HG02852 (cell line): ENCODE measurements at regions not wholly inside any gene's neighbourhood (a gene's known extent, or its start where the extent isn't known, plus 50 kb on each side); places are given as distances from the start of the nearest gene placed in this dataset.
"Not testable (repeated sequence)": the region's sequence is repeated elsewhere in the genome, so short reads cannot be mapped to it uniquely, and the experiment has no call there.

Experiments
- ATAC-seq: cut with Tn5 transposase; IDR thresholded peaks from one replicate; pipeline ENCODE4 v1.9.1; 2021; ENCODE audit warnings: mild to moderate bottlenecking, moderate library complexity; ENCODE audit not compliant: unreplicated experiment

- ATAC-seq, result no peak
These were observed 125.1 kb upstream of the SGK1 start for GRCh38 chr6:134443009-134443408.

- no peak for ATAC-seq
These were observed 124.2 kb upstream of the SGK1 start for GRCh38 chr6:134442073-134442472.

GRCh38 chr6:134438837-134439236 is 120.9 kb upstream of the SGK1 start:
- ATAC-seq, result no peak

DNA sequence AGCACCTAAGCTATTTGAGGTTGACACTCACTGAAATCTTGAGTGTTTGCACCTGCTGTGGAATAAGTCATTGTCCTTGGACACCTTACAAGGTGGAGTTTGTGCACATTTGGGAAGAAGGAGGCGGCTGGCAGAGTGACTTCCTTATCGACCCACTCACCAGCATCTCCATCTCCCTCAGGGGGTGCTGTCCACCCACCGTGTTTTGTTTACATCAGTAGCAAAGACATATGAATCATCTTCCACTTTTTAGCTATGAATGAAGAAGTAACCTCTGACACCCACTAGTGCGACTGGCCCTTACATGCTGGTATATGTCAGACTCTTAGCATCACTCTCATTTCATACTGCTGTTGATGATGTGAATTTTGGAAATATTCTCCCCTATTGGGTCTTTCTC is 119.5 kb upstream of the SGK1 start:
- ATAC-seq, result peak; percentile 54

DNA sequence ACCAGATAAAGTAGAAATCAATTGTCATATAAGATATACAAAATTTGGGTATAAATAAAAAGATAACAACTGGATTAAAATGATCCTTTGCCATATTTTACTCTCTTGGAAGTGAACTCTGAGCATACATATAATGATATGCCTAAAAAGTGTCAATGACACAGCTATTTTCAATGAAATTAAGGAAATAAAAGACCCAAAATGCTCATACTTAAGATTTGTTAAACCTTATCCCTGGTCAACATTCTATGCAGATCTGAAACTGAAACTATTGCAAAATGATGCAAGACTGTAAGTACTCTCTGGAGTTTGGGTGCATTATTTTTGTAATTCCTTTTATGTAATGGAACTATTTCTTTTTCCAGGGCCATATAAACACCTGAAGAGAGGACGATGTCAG is 119.0 kb upstream of the SGK1 start:
- ATAC-seq, result peak; percentile 30

GRCh38 chr6:134436281-134436815 is 118.4 kb upstream of the SGK1 start:
- peak; percentile 85 for ATAC-seq

- no peak for ATAC-seq
These were observed 117.9 kb upstream of the SGK1 start for GRCh38 chr6:134435814-134436280.

GRCh38 chr6:134434019-134434942 is 116.4 kb upstream of the SGK1 start:
- ATAC-seq, result no peak

GRCh38 chr6:134432036-134432435 is 114.1 kb upstream of the SGK1 start:
- no peak for ATAC-seq

DNA sequence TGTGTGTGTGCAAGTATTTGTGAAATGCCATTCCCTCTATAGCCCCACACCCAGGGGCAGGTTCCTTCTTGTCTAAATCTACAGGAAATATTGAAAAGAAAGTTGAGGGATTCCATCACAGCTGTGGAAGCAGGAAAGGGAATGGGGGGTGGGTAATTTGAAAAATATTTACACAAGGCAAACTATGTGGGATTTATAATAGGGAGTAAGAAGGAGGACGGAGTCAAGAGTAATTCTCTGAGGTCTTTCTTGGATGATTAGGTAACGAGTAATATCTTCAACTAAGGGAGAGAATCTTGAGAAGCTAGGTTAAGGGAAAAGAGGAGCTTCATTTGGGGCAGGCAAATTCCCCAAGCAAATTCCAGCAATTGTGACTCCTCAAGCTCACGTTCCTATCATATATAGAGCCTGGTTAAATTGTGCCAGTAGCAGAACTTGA is 113.5 kb upstream of the SGK1 start:
- no peak for ATAC-seq

- no peak for ATAC-seq
These were observed 112.0 kb upstream of the SGK1 start for GRCh38 chr6:134429861-134430380.

- no peak for ATAC-seq
These were observed 109.8 kb upstream of the SGK1 start for GRCh38 chr6:134427721-134428120.

DNA sequence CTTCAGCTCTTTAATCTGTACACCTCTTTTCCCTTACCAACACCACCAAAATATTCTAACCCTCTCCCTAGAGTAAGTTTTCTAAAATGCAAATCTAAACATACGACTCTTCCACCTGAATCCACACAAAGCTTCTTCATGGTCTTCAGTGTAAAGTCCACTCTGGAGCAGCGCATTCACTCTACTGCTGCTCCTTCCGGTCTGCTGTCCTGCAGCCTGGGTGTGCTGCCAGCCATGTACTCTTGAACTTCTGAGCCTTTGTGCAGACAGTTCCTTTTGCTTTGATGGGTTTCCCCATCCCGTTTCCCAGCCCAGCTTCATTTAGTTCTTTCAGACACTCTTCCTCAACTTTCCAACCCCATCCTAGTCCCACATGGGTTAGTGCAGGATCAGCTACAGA is 108.7 kb upstream of the SGK1 start:
- no peak for ATAC-seq

GRCh38 chr6:134425917-134426316 is 108.0 kb upstream of the SGK1 start:
- not testable (repeated sequence) for ATAC-seq

DNA sequence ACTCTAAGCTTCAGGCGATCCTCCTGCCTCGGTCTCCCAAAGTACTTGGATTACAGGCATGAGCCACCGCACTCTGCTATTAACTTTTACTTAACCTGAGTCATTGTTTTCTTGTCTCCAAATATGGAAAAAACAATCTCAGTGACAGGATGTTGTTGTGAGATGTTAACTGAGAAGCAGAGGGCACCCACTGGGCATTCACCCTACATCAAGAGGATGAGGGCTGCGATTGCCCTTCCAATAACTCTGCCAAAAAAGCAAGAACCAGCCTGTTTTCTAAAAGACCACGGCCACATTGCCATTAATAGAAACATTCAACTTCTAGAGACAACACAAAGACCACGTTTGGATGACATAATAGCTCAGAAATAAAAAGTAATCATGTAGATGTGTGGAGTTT is 107.6 kb upstream of the SGK1 start:
- no peak for ATAC-seq

DNA sequence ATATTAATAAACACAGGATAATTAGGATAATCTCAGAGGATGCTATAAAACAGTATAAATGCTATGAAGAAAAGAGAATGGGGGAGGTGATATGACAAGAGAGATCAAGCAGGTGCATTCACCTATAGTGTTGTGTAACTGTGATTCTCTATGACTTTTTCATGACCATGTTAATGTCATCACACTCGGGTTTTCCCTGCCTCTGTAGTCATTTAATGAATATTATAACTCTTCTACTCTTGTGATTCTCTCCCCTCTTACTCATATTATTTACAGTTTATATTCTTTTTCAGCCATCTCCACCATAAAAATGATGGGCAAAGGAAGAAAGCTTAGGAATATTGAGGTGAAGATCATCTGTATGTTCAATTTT is 106.9 kb upstream of the SGK1 start:
- ATAC-seq, result no peak

DNA sequence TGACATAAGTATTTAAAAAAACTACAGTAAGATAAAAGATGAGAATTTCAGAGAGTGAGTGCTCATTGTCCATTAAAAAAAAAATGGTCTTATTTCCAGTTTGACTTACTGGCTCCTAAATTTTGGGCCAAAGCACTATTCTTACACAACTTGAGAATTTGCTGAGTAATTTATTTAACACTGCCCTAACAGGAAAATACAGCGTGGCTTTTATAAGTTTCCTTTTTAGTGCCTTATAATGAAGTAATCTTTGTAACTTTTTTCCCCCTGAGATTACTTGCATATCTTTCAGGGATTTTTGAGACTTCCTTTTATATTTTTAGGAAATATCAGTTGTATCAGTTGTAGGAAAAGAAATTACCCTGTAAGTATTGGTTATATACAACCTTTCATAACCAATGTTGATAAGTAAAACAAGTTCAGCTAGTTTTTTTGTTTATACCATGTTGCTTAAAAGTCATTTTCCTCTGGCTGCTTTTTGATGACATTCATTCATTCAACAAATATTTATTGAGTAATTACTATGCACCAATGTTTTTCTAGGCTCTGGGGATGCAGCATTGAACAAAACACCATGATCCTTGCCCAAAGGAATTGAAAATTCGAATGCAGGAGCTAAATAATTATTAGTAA is 106.4 kb upstream of the SGK1 start:
- ATAC-seq, result no peak

DNA sequence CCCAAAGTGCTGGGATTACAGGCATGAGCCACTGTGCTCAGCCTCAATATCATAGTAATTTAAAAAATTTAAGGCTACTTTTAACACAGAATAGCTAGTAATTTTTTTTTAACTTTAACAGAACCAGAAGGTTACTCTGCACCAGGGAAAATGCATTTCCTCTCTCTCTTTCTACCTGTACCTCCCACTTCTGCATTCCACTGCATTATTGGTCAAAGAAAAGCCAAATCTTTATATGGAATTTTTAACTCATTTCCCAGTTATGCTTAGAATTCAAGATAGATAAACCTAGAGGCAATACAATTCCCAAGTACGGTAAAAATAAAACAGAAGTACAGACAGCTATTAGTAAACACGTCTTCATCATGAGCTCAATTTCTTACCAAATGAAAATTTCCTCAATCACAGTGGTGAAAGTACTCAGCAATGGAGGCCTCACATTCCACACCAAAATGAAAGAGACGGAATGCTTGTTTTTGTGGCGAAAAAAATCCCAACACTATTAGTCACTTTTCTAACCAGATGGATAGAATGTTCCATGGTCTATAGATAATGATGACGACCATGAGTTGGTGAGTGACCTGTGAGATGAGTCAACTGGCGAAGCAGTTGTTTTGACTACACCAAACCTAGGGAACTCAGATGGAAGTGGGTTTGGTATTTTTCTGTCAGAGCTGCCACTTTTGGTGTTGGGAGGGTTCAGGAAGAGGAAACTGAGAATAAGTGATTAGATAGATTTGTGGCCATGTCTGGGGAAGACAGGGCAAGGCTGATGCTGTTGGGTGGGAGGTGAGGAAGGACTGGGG is 104.7 kb upstream of the SGK1 start:
- no peak for ATAC-seq

DNA sequence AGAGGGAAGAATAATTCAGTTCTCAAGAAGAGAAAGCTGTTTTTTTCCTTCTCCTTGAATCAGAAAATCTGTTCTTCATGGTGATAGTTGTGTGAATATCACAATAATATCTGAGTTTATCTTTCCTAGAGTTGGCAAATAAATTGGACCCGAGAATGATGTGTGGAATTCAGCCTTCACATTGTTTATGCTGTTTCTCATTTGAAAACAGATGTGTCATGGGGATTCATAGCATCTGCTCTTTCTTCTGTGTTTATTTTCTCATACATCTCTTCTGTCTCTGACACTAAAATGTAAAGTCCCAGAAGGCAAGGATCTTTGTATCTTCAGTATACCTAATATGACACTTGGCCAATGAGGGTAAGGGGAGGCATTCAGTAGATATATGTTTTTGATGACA is 103.6 kb upstream of the SGK1 start:
- no peak for ATAC-seq

DNA sequence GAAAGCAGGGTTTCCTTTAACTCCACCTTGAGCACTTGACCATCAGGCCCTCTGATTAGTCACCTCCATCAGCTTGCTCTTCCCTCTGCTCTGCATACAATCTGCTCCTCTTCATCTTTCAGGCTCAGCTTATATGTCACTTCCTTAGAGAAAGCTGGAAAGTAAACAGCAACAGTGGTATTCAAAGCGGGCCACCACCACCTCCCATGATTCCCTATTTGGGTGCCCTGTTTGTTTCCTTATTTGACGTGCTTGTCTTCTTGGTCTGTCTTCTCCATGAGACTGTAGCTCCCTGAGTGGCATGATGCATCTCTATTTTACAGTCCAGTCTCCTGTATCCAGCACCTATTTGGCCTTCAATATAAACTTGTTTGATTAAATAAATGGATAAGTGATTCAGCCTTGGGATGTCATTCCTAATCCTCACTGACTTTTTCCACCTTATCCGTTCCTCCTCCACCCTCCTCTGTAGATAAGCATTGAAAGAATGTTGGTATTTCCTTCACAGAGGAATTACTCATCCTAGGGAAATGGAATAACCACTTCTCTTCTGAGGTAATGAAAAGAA is 102.8 kb upstream of the SGK1 start:
- no peak for ATAC-seq

GRCh38 chr6:134419716-134420115 is 101.8 kb upstream of the SGK1 start:
- no peak for ATAC-seq
